A673 (cell line): ENCODE measurements at regions not wholly inside any gene's neighbourhood (a gene's known extent, or its start where the extent isn't known, plus 50 kb on each side); places are given as distances from the start of the nearest gene placed in this dataset.

Experiments used
- BruUV-seq: library from RNA; stranded (reverse); fragments of 400-500 nt; replicated peaks from 2 replicates; lab custom pipeline; 2021; lab: Mats Ljungman, UMichigan
- CTCF ChIA-PET: fragments of 300-600 bp; sonication (Branson Sonifier 250); formaldehyde crosslinking; loops from one replicate; lab custom pipeline; 2022; ENCODE audit warnings: antibody characterized with exemption; lab: Charles Lee
- POLR2A ChIA-PET: fragments of 300-600 bp; sonication (Branson Sonifier 250); formaldehyde crosslinking; loops from one replicate; lab custom pipeline; 2022; ENCODE audit warnings: antibody characterized with exemption; ENCODE audit not compliant: low non-redundant PET; lab: Charles Lee
- DNase-seq: peaks from one replicate; pipeline ENCODE4 v3.0.0-alpha.2; 2015; ENCODE audit warnings: low spot score
- H3K27ac ChIP-seq: fragments of 200-600 bp; sonication (generic); 2 replicates; pipeline ENCODE4 v1.5.1; 2016; ENCODE audit warnings: mixed run types, low read depth, mild to moderate bottlenecking, mixed read lengths, antibody characterized with exemption, low read length; ENCODE audit not compliant: poor library complexity, severe bottlenecking
- H3K27me3 ChIP-seq: fragments of 200-600 bp; sonication (generic); replicated peaks from 2 replicates; pipeline ENCODE4 v1.6.1; 2017; ENCODE audit warnings: mixed run types, low read depth, mild to moderate bottlenecking, mixed read lengths, antibody characterized with exemption, low read length; ENCODE audit not compliant: insufficient read depth, poor library complexity
- H3K36me3 ChIP-seq: fragments of 200-600 bp; sonication (generic); 2 replicates; pipeline ENCODE4 v1.6.1; 2016; ENCODE audit warnings: mixed run types, mild to moderate bottlenecking, mixed read lengths, antibody characterized with exemption, low read length; ENCODE audit not compliant: insufficient read depth, poor library complexity, severe bottlenecking
- H3K4me1 ChIP-seq: fragments of 200-600 bp; sonication (generic); 2 replicates; pipeline ENCODE4 v1.6.1; 2017; ENCODE audit warnings: mixed run types, mild to moderate bottlenecking, mixed read lengths, antibody characterized with exemption, low read length; ENCODE audit not compliant: insufficient read depth, poor library complexity, severe bottlenecking
- H3K4me3 ChIP-seq: fragments of 200-600 bp; sonication (generic); 2 replicates; pipeline ENCODE4 v1.5.1; 2016; ENCODE audit warnings: low read depth, mixed run types, mild to moderate bottlenecking, mixed read lengths, low read length; ENCODE audit not compliant: poor library complexity, severe bottlenecking
- H3K9me3 ChIP-seq: fragments of 200-600 bp; sonication (generic); 2 replicates; pipeline ENCODE4 v1.6.1; 2016; ENCODE audit warnings: mixed run types, low read depth, mild to moderate bottlenecking, mixed read lengths, antibody characterized with exemption, low read length; ENCODE audit not compliant: poor library complexity, severe bottlenecking
- CTCF ChIP-seq: fragments of 300-800, 200-600 bp; sonication (generic); conservative IDR thresholded peaks from 2 replicates; pipeline ENCODE4 v1.5.1; 2017; ENCODE audit warnings: low read depth, mild to moderate bottlenecking, antibody characterized with exemption, low read length, moderate library complexity, mixed read lengths
- EZH2 ChIP-seq: fragments of 200-600 bp; sonication (generic); IDR thresholded peaks from 2 replicates; pipeline ENCODE4 v1.6.1; 2017; ENCODE audit warnings: borderline replicate concordance, low read depth, mild to moderate bottlenecking, mixed read lengths, antibody characterized with exemption, low read length; ENCODE audit not compliant: poor library complexity, severe bottlenecking
- intact Hi-C: fragments of 100-400 bp; cut with micrococcal nuclease; formaldehyde crosslinking; loops from one replicate; pipeline ENCODE4 v1.10.0; 2022; ENCODE audit not compliant: unreplicated experiment

DNA sequence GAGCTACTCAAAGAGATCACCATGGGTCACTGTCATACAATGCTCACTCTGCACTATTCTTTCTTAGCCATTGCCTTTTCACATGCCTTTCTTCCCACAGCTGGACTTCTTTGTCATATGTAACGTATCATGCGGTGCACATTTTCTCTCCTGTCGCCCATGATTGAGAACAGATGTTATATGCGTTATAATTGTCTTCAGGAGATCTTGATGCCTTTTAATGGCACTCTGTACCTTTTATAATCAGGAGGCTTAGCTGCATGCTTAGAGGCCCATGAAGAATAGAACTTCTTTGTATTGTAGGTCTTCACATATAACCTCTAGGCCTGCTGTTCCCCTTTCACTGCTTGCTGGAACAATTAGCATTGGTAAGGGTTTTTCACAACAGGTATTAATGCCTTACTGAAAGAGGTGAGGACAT is 436.1 kb downstream of the CDH10 start:
- ChIA-PET POLR2A (no interaction called here), CTCF (no interaction called here)
- Histone ChIP-seq H3K27ac (no peak overlapping the region), H3K4me1 (peaks cover 7% of the 10 kb centered on the region), H3K27me3 (no peaks in the 10 kb centered on the region), H3K36me3 (no peaks in the 10 kb centered on the region), H3K9me3 (no peaks in the 10 kb centered on the region), H3K4me3 (no peak overlapping the region)
- DNase-seq: peak; percentile 60
- TF ChIP-seq EZH2: no peak
- TF ChIP-seq CTCF: no peak
- intact Hi-C loops: no loop called here
- no TSS peak for BruUV-seq

- no peaks in the 10 kb centered on the region for H3K27me3 ChIP-seq
Observed at GRCh38 chr5:24215114-24215513, 429.7 kb downstream of the CDH10 start.

DNA sequence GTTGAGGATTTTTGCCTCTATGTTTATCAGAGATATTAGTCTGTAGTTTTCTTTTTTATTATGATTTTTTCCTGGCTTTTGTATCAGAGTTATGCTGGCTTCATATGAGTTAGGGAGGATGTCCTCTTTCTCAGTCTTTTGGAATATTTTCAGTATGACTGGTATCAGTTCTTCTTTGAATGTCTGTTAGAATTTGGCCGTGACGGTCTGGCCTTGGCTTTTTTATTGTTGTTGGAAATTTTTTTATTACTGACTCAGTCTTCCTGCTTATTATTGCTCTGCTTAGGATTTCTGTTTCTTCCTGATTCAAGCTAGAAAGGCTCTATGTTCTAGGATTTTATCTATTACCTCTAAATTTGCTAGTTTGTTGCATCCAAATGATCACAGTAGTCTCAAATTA is 421.9 kb downstream of the CDH10 start:
- intact Hi-C loops: no loop called here
- no peak for DNase-seq
- ChIA-PET CTCF (no interaction called here), POLR2A (no interaction called here)
- no peaks in the 10 kb centered on the region for H3K4me1 ChIP-seq
- no peaks in the 10 kb centered on the region for H3K9me3 ChIP-seq
- no peak for TF ChIP-seq CTCF
- TF ChIP-seq EZH2: no peak
- H3K4me3 ChIP-seq: no peak overlapping the region
- H3K36me3 ChIP-seq: no peaks in the 10 kb centered on the region
- no peaks in the 10 kb centered on the region for H3K27me3 ChIP-seq
- BruUV-seq: no TSS peak
- no peak overlapping the region for H3K27ac ChIP-seq

More at GRCh38 chr5:24215114-24215513, 429.7 kb downstream of the CDH10 start:
- intact Hi-C loops: no loop called here
- TF ChIP-seq EZH2: no peak
- TF ChIP-seq CTCF: no peak
- no peak overlapping the region for H3K4me3 ChIP-seq
- no peaks in the 10 kb centered on the region for H3K4me1 ChIP-seq
- no TSS peak for BruUV-seq
- ChIA-PET POLR2A (no interaction called here), CTCF (no interaction called here)
- no peaks in the 10 kb centered on the region for H3K36me3 ChIP-seq
- no peaks in the 10 kb centered on the region for H3K9me3 ChIP-seq
- H3K27ac ChIP-seq: no peak overlapping the region
- DNase-seq: peak; percentile 15
